ENCODE measurements at regions not wholly inside any gene's neighbourhood (a gene's known extent, or its start where the extent isn't known, plus 50 kb on each side); places are given as distances from the start of the nearest gene placed in this dataset.

GRCh38 chr16:86285938-86286921 is 224.1 kb upstream of the FOXF1 start:
- TF ChIP-seq CTCF (IDR thresholded peaks at IDR 0.05 in 2 of 3, conservative IDR thresholded peaks at IDR 0.05 in 1 of 3; ENCODE audit: borderline replicate concordance in 1 of 3, insufficient read depth in 1 of 3, low read depth in 2 of 3, low read length in 2 of 3), result no peak
- TF ChIP-seq POLR2A (IDR thresholded peaks at IDR 0.05; ENCODE audit: borderline replicate concordance, extremely low read depth, insufficient read depth, insufficient read length), result no peak
- no peak for TF ChIP-seq REST (IDR thresholded peaks at IDR 0.05; ENCODE audit: low read depth)
- no peak for TF ChIP-seq EZH2 (IDR thresholded peaks at IDR 0.05)
- TF ChIP-seq JUND (IDR thresholded peaks at IDR 0.05), result no peak
- no peak for TF ChIP-seq POLR2AphosphoS5 (IDR thresholded peaks at IDR 0.05; ENCODE audit: low read depth, low read length)
- no peak for TF ChIP-seq TCF7L2 (IDR thresholded peaks at IDR 0.05; ENCODE audit: borderline replicate concordance, extremely low read depth, insufficient read depth, insufficient read length)
- no peak for TF ChIP-seq ZBTB33 (IDR thresholded peaks at IDR 0.05; ENCODE audit: extremely low read depth, insufficient replicate concordance, low read length)
- TF ChIP-seq ZNF274 (IDR thresholded peaks at IDR 0.05; ENCODE audit: low read depth, low read length), result no peak
- no peak for TF ChIP-seq EGR1 (IDR thresholded peaks at IDR 0.05; ENCODE audit: low read depth)
